K562 (cell line): ENCODE measurements at regions not wholly inside any gene's neighbourhood (a gene's known extent, or its start where the extent isn't known, plus 50 kb on each side); places are given as distances from the start of the nearest gene placed in this dataset.
"Not testable (repeated sequence)": the region's sequence is repeated elsewhere in the genome, so short reads cannot be mapped to it uniquely, and the experiment has no call there.

Experiments
- ATAC-seq: fragments of 200-7000 bp; cut with Tn5 transposase; 3 replicates; pipeline ENCODE4 v1.9.1; 2020; ENCODE audit warnings: moderate library complexity
- BruUV-seq: library from RNA; stranded (reverse); fragments of 400-500 nt; replicated peaks from 2 replicates; lab custom pipeline; 2021; lab: Mats Ljungman, UMichigan
- CTCF ChIA-PET: fragments of 300-600 bp; formaldehyde crosslinking; extraction: SDS; loops from one replicate; lab custom pipeline; 2021; ENCODE audit warnings: low intra/inter-chr PET ratio; lab: Yijun Ruan, JAX
- POLR2A ChIA-PET: fragments of 300-600, 350-650 bp; sonication (Branson Sonifier 250); formaldehyde crosslinking; extraction: SDS; loops from one replicate; lab custom pipeline; 2021; ENCODE audit warnings: antibody characterized with exemption, inconsistent platforms; lab: Yijun Ruan, JAX
- DNase-seq, 4 experiments: peaks; one replicate each; pipeline versions ENCODE4 v3.0.0 to v3.0.0-alpha.2; 2011 to 2018; ENCODE audit warnings: low spot score in 3 of 4, mixed read lengths in 3 of 4; ENCODE audit errors: extremely low read depth in 1 of 4
- FAIRE-seq: peaks from 2 replicates; lab custom pipeline; 2011; peaks lifted over from hg19 to GRCh38; lab: Jason Lieb, UNC
- H2AFZ ChIP-seq: 2 replicates; pipeline ENCODE4 v1.6.0; 2011; ENCODE audit warnings: low read depth, low read length, control low read depth, inconsistent platforms
- H3K27ac ChIP-seq: fragments of 200-600 bp; 3 replicates; pipeline ENCODE4 v1.8.0; 2011; ENCODE audit warnings: low read depth, mild to moderate bottlenecking, control low read depth, inconsistent platforms, low read length, moderate library complexity, mixed read lengths; ENCODE audit errors: extremely low read depth
- H3K27me3 ChIP-seq, 2 experiments: fragments of 300-600 bp in 1 of 2; 2 replicates in 1 of 2; 3 replicates in 1 of 2; pipeline versions ENCODE4 v1.6.0 to v1.8.0; 2011; ENCODE audit warnings: inconsistent platforms in 2 of 2, low read length in 2 of 2, mild to moderate bottlenecking in 1 of 2, mixed read lengths in 1 of 2, moderate library complexity in 1 of 2; ENCODE audit not compliant: control insufficient read depth in 2 of 2, insufficient read depth in 2 of 2
- H3K36me3 ChIP-seq: fragments of 300-600 bp; 3 replicates; pipeline ENCODE4 v1.8.0; 2011; ENCODE audit warnings: mild to moderate bottlenecking, low read length, inconsistent platforms; ENCODE audit not compliant: control insufficient read depth, insufficient read depth
- H3K4me1 ChIP-seq, 2 experiments: fragments of 200-600 bp in 1 of 2; replicated peaks in 1 of 2; 2 replicates in 1 of 2; 3 replicates in 1 of 2; pipeline versions ENCODE4 v1.5.1 to v1.8.0; 2011; ENCODE audit warnings: inconsistent platforms in 2 of 2, low read length in 2 of 2, mild to moderate bottlenecking in 1 of 2, mixed read lengths in 1 of 2, moderate library complexity in 1 of 2; ENCODE audit not compliant: control insufficient read depth in 2 of 2, insufficient read depth in 2 of 2
- H3K4me2 ChIP-seq: 2 replicates; pipeline ENCODE4 v1.6.1; 2011; ENCODE audit warnings: low read length, control low read depth, inconsistent platforms, mixed read lengths; ENCODE audit not compliant: insufficient read depth
- H3K4me3 ChIP-seq: fragments of 200-600 bp; sonication (generic), shearing (Covaris generic); 2 replicates; pipeline ENCODE4 v1.5.1; 2016; ENCODE audit warnings: control low read depth, inconsistent platforms
- H3K79me2 ChIP-seq: fragments of 200-600 bp; 3 replicates; pipeline ENCODE4 v1.8.0; 2011; ENCODE audit warnings: low read length, inconsistent platforms; ENCODE audit not compliant: control insufficient read depth, insufficient read depth
- H3K9ac ChIP-seq, 2 experiments: 2 replicates each; pipeline versions ENCODE4 v1.6.0 to v1.6.1; 2011; ENCODE audit warnings: low read depth in 2 of 2, low read length in 2 of 2, control low read depth in 1 of 2, inconsistent platforms in 1 of 2, mild to moderate bottlenecking in 1 of 2, mixed read lengths in 1 of 2; ENCODE audit not compliant: insufficient read depth in 1 of 2
- H3K9me1 ChIP-seq: one replicate; pipeline ENCODE4 v1.6.0; 2011; ENCODE audit warnings: inconsistent platforms, mild to moderate bottlenecking, low read length, moderate library complexity; ENCODE audit not compliant: control insufficient read depth, insufficient read depth
- H3K9me3 ChIP-seq: replicated peaks from 2 replicates; pipeline ENCODE4 v1.5.1; 2011; ENCODE audit warnings: low read depth, low read length, inconsistent platforms; ENCODE audit not compliant: control insufficient read depth, insufficient read depth
- H4K20me1 ChIP-seq: replicated peaks from 2 replicates; pipeline ENCODE4 v1.6.1; 2011; ENCODE audit warnings: low read length, inconsistent platforms, mixed read lengths; ENCODE audit not compliant: control insufficient read depth, insufficient read depth
- WGBS: fragments of 100-300 bp; shearing (Covaris generic); methylation state at CpG from one replicate; pipeline ENCODE4 v1.1.6; 2016; ENCODE audit warnings: low coverage, mixed read lengths; ENCODE audit not compliant: insufficient coverage; ENCODE audit errors: missing lambda C conversion rate; 5-methylcytosine and 5-hydroxymethylcytosine counted together
- in situ Hi-C: fragments of 300-500 bp; cut with MboI; formaldehyde crosslinking; loops from 4 replicates; pipeline ENCODE4 v1.15.0; 2018; ENCODE audit warnings: inconsistent platforms, mixed read lengths
- intact Hi-C: fragments of 100-400 bp; cut with micrococcal nuclease; formaldehyde crosslinking; loops from 2 replicates; pipeline ENCODE4 v1.14.2; 2022

DNA sequence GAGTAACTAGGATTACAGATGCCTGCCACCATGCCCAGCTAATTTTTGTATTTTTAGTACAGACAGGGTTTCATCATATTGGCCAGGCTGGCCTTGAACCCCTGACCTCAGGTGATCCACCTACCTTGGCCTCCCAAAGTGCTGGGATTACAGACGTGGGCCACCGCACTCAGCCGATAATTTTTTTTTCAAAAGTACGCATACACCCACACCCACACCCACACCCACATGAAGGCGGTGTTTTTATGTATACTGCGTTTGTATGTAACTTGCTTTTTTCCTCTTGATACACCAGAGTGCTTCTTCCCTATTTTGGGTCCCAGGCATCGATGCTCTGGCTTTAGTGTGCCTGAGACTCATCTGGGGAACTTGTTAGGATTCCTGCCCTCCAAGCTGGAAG is 2932.3 kb downstream of the RPIA start:
- in situ Hi-C loops, POLR2A ChIA-PET, FAIRE-seq: not testable (repeated sequence)

DNA sequence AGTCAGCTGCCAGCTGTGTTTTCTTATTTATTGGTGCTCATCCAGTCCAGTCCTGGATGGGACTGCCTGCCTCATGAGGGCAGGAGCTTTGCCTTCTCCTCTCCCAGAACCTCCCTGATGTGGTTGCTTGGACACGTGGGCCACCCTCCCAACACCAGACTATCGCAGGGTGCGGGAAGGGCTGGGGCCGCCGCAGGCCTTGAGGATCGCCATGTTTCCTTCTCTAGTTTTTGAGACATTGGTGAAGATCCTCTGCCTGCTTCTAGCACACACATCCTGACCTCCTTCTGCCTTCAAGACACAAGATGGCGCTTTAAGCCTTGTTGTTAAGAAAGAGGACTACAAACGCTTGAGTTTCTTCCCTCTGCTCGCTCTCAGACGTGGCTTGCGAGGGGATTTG is 2937.0 kb downstream of the RPIA start:
- not testable (repeated sequence) for ATAC-seq

More for the DNA sequence above, 2932.3 kb downstream of the RPIA start:
- H3K9me3 ChIP-seq, ATAC-seq, H3K4me1 ChIP-seq, H3K27me3 ChIP-seq, BruUV-seq, H2AFZ ChIP-seq, CTCF ChIA-PET, H3K79me2 ChIP-seq, H4K20me1 ChIP-seq, DNase-seq, H3K4me2 ChIP-seq, H3K4me3 ChIP-seq, H3K36me3 ChIP-seq, H3K9me1 ChIP-seq, H3K9ac ChIP-seq, intact Hi-C loops, H3K27ac ChIP-seq: not testable (repeated sequence)
- WGBS = 28% methylated on average over 6 of the region's 7 CpGs

DNA sequence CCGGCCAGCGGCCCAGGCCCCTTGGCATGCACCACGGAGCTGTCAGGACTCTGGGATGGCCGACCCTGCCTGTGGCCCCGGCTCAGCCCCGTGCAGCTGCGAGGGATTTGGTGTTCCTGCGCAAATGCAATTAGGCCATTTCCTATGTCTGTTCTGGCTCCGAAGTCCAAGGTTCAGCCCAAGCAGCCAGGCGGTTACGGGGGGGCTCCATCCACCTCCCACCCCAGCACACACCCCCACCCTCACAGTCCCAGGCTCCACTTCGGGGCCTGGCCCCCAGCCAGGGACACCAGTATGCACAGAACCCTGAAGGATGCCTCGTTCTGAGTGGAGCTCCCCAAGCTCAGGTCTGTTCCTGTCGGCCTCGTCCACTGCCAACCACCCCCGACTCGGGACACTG is 2965.7 kb downstream of the RPIA start:
- H3K4me2 ChIP-seq, POLR2A ChIA-PET, H3K4me3 ChIP-seq, ATAC-seq, CTCF ChIA-PET, in situ Hi-C loops, H3K4me1 ChIP-seq, BruUV-seq, FAIRE-seq, DNase-seq, H3K9me3 ChIP-seq, H3K36me3 ChIP-seq, H3K27ac ChIP-seq, H4K20me1 ChIP-seq, H3K9ac ChIP-seq, H3K9me1 ChIP-seq, intact Hi-C loops, H3K27me3 ChIP-seq, H3K79me2 ChIP-seq, H2AFZ ChIP-seq: not testable (repeated sequence)
- no CpG with 5 or more reads among the region's 17 CpGs for WGBS

More for the DNA sequence above, 2937.0 kb downstream of the RPIA start:
- no CpG with 5 or more reads among the region's 11 CpGs for WGBS
- H3K4me1 ChIP-seq, BruUV-seq, H4K20me1 ChIP-seq, H3K79me2 ChIP-seq, in situ Hi-C loops, H3K36me3 ChIP-seq, DNase-seq, H3K27me3 ChIP-seq, intact Hi-C loops, H3K4me2 ChIP-seq, H2AFZ ChIP-seq, H3K9me3 ChIP-seq, CTCF ChIA-PET, POLR2A ChIA-PET, H3K27ac ChIP-seq, H3K4me3 ChIP-seq, H3K9ac ChIP-seq, H3K9me1 ChIP-seq: not testable (repeated sequence)
- peak; percentile 75 for FAIRE-seq

- POLR2A ChIA-PET, FAIRE-seq, H3K4me2 ChIP-seq, H3K4me3 ChIP-seq, H3K36me3 ChIP-seq, H3K9me3 ChIP-seq, BruUV-seq, H3K79me2 ChIP-seq, H4K20me1 ChIP-seq, H3K9ac ChIP-seq, H3K4me1 ChIP-seq, DNase-seq, CTCF ChIA-PET, H2AFZ ChIP-seq, H3K27ac ChIP-seq, H3K9me1 ChIP-seq, in situ Hi-C loops, H3K27me3 ChIP-seq, intact Hi-C loops, ATAC-seq: not testable (repeated sequence)
- 60% methylated on average over 3 of the region's 12 CpGs for WGBS
Observed at GRCh38 chr2:91658336-91658735, 2966.9 kb downstream of the RPIA start.
